ENCODE measurements at regions not wholly inside any gene's neighbourhood (a gene's known extent, or its start where the extent isn't known, plus 50 kb on each side); places are given as distances from the start of the nearest gene placed in this dataset.

DNA sequence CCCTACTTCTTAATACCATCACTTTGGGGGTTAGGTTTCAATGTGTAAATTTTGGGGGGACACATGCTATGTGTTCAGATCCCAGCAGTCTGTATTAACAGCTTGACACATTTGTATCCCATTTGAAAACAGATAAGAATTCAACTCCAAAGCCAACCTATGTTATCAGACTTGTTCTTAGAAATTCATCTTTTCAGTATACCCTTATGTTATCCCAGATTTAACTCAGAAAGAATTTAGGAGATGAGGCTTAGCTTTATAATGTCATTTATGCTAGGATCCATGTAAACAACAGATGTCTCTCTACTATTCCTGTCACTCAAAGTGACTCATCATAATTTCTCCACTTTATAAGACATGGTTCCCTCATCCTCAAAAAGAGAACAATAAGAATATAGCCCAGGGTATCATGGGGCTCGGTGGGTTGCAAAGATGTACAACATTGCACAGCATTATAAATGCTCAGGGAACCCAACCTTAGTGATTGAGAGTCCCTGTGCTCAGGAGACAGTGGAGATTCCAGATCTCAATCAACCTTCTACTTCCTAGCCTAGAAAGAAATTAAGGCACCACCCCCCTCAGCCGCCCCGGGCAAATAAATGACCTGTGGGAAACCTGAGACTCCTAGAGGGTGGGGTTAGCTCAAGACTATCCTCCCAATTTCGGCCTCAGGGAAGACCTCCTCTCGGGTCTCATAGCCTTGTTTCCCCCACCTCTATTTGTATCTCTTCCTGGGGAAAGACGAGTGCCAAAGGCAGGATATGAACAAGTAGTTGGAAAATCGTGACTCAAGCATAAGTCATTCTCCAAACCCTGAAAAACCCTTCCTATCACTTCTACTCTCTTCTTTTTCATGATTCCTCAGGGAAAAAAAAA is 265.1 kb upstream of the CAMK1G start:
- DNase-seq: no peak

DNA sequence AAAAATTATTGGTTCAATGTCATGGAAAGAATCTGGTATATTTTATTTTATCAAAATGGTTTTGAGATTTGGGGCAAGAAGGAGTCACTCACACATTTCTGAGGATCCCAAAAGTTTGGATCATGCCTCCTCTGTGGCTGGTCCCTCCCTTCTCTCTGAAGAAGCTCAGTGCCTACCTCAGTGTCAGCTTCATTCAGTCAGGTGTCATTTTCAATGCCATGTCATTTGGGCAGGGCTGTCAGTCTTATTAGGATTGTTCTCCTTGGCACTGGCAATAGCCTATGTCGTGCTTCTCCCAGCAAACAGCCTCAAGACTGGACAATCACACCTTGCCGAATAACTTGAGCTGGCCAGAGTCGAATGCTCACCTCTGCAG is 264.5 kb upstream of the CAMK1G start:
- DNase-seq: no peak

DNA sequence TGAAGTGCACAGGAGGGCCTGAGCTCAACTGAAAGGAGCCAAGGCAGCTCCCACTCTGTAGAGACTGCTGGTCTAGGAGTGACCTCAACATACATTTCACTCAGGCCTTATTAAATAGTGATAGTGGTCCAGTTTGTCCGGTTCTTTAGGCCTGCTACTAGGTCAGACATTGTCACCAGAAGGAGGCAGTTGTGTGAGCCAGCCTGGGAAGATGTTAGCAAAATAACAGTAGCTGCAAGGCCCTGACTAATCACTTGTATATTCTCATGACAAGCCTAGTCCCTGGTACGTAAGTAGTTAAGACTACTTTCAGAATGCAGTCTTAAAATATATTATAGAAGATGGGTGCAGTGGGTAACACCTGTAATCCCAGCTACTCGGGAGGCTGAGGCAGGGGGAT is 264.0 kb upstream of the CAMK1G start:
- DNase-seq: no peak

DNA sequence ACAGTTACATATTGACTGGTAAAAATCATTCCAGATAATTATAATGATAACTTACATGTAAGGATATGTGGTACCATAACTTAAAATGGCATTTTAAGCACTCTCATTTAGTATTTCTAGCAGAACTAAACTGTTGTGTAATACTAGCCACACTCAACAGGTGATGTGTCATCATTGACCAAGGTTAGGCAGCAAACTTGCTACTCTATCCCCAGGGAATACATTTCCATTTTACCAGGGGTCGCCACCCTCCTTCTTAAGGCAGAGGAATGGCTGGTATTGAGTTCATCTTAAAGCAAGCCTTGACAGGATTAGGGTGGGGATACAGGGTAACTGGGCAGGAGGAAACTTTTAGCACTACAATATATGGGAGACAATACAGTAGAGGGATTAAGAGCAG is 259.8 kb upstream of the CAMK1G start:
- no peak for DNase-seq

DNA sequence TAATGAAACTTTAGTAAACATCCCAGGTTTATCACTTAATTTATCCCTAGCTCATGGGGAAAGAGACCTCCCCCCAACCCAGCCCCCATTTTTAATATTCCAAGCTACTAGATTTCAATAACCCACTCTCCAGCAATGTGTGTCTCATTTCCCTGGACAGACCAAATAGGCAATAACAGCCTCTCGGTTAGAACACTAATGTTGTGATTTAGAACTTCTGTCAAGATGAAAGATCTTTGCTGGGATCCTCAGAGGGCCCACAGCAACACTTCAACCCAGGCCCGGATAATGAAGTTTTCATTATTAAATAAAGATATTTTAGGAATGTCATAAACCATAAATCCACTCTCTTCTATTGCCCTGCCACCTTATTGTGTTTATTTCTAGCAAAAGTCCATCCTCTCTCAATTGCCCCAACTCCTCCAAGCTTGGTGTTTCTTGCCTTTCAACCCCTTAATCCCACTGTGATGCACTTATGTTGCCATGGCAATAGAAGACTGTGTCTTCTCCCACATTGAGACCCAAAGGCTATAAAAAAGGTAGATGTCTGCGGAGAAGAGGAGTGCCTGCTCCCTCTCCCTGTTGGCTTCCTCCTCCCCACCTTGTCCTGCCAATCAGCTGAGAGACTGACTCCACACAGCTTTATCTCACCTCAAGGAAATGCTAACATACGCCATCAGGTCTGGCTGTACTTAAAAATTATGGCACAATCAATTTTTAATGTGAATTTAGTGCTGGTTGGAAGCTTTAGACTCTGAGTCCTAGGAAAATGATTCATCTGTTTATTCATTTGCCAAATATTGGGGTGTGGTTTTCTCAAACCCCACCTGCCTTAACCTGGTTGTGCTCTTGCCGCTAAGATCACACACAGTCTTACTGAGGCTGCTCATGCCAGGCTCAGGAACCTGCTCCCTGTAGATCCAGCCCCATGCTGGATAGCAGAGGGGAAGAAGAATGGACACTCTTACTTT is 258.3 kb upstream of the CAMK1G start:
- DNase-seq: no peak

DNA sequence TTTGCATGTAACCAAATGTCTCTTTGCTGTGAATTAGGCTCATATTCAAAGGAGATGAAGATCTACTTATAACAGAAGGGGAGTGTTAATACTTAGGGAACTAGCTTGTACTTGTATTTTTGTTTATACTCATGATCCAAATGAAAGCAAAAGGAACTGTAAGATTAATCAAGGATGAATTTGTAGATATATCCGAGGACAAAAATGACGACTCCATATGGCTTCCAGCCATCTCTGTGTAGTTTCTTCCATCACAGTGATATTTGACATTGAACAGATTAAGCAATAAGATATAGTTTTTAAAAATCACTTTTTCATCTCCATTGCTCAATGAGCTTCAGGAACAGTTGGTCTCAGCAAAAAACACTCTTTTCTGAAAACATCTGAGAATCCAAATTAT is 257.4 kb upstream of the CAMK1G start:
- no peak for DNase-seq

DNA sequence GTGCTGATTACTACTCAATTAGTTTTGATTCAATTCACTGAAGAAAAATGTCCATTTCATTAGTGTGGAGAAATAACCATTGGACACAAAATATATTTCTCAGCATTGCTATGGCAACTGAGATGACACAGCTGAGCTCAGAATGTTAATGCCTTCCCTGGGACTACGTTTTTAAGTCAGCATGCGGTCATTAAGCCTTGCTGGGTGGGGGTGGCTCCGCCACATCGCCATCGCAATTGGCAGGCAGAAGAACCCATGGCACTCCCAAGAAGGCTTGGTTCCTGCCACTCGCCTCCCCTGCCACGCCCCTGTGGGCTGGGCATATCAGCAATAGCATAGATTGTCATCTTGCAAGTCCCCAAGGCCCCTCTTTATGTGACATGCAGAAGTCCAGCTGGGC is 256.7 kb upstream of the CAMK1G start:
- DNase-seq: no peak

DNA sequence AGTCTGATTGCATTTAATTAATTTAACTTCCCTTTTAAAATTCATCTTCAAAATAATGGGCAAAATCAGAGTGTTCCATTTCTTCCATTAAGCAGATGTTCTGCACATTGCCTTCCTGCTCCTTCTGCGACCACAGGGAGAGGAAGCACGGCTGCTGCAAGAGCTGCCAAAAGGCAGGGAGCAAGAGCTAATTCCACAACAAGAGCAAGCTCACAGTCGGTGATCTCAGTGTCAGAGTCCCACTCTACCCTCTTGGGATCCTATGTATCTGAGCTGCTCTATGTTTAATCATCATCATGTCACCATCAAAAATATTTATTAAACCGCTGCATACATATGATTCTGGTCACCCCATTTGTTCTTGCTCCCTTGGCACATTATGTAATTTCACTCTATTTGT is 255.3 kb upstream of the CAMK1G start:
- no peak for DNase-seq

DNA sequence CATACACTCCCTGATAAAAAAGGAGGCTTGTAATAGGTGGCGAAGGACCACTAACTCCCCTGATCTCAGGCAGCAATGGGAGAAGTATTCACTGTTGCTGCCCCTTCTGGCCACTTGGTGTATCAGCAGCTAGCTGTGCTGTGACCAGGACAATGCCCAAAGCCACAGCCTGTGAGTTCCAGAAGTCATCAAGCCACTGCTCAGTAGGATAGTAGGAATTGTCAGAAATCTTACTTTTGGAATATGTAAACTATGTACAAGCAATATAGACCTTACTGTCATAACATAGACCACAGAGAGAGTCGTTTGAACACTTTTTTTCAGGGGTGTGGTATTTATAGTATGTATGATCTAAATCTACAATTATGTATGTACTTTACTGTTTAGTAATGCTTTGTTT is 248.3 kb upstream of the CAMK1G start:
- DNase-seq: peak; percentile 41

DNA sequence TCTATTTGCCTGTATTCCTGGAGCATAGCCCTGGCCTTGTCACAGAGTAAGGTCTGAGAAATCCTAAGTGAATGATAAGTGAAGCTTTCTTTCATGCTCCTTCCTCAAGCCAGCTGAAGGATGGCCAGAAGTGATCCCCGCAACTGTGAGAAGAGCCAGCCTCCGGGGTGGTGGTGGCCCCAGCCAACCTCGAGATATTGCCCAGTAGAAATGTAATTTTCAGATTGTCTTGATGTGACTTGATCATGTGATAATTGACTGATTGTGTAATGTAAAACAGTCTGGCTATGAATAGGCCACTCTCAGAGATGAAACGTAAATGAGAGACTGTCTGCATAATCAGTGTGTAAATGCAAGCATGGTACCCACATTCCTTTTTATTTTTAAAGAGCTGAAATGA is 242.4 kb upstream of the CAMK1G start:
- no peak for DNase-seq

DNA sequence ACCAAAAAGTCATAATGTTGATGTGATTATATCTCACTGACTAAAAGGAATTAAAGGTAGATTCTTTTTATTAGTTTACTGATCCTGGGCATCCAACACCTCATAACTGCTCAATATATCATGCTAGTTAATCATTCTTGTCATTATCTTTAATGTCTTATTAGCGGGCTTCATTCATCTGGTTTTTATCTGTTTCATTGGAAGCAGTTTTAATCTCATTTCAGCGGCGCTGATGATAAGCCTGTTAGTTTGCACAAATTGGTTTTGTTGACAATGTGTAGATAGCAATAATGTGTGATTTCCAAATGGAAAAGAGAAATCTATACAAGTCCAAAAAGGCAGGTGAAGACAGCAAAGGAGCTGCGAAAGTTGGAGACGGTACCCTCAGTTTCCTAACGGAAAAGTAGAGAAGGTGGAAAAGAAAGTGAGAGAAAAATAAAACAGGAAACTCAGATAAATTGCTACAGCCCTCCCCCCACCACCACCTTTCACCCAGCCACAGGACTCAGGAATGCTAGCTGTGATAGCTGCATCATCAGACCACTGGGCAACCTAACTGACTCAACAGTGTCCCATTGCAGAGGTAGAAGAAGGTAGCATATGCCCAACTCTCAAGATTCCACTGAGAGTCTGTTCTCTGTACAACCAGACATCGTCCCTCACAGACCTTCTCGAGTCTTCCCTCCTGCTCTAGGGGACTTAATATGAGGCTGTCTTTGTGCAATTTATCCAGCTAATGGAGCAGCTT is 241.7 kb upstream of the CAMK1G start:
- DNase-seq: no peak

DNA sequence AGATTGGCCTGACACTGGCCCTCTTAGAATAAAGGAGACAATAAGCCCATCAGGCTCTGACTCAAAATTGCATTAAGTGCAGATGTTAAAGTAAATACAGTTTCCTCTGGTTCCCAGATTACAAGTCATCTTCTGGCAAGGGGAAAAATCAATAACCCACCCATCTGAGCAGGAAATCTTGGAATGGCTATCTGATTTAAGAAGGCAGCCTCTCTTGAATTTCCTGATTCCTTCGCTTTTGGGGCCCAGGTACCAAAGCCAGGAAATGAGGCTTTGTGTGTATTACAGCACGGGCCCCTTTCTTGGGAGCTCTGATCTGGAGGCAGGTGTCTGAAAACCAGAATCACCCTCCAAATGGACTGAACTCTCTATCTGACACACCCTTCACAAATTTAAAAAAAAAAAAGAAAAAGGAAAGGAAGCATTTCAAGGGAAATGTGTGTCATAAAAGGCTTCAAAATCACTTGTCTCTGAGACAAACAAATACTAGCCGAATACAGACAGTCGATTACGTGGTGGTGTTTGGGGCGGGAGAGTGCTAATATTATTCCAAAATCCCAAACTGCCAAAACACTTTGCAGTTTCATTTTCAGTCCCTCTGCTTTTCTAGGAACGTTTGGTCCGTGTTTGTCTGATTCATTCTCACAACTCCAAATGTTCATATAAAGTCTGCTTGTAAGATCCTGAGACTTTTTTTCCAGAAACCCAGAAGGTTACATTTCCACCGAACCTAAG is 240.9 kb upstream of the CAMK1G start:
- no peak for DNase-seq

DNA sequence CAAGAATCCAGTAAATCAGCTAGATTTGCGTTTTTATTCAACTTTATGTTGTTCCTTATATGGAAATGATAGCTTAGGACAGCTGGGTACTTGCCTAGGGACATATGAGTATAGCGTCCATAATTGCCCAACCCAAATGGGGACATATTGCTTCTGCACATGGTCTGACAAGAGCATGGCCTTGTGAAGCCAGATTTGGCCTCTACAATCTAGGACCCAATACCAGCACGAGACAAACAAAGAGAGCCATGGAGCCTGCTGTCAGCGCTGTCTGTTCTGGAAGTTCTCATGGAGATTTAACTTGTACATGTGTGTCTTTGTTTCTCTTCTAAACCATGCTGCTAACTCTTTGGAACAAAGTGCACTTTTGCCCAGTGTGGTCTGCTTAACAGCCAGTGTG is 240.0 kb upstream of the CAMK1G start:
- DNase-seq: no peak

DNA sequence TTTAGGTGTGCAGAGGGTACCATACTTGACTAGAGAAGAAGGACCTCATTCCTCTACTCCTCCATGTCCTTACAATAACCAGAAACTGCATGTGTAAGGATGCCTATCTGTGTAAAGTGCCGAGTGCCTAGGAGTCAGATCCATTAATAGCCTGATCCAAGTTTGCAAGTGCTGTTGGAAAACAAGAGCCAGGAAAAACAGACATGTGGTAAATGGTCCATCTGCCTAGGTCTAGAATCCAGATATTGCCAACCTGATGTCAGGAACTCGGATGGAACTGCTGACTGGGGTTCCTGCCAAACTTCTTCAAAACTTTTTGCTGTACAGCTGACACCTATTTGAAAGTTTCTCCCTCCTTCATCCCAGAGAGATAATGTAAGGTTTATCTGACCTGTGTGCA is 239.4 kb upstream of the CAMK1G start:
- DNase-seq: no peak

DNA sequence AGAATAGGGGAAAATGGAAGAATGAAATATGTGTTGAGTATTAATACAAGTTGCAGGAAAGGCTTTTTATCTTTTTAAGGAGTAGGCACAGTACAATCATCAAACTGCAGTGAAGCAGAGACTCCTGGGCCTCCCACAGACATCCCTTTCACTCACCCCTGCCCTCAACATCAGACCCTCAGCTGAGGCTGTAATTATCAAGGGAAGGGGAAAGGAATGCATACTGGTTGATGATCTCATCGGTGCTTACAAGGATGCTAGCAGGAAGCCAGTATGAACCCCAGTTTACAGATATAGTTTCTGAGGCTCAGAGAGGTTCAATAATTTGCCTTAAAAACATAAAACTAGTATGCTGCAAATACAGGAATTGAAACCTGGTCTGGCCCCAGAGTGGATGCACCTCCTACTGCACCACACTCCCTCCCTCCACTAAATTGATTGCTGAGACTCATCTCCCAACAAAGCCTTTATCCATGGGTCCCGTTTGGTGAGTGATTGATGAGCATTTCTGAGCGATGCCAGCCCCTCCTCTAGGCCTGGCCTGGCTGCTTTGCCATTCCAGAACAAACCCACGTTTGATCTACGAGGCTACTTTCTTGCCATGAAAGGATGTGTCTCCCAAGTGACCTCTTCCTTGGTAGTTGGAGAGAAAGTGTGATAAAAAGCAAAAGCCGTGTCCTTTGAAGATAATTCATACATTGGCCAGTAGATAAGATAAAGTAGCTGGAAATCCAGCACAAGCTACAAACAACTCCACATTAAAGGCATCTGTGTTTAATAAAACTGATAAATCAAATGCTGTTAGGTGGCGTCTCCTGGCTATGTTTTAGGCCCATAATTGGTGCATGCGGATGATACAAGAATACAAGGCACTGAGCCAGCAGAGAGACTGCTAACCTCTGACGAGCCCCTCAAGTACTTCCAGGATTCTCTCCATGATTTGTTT is 233.9 kb upstream of the CAMK1G start:
- peak; percentile 31 for DNase-seq

DNA sequence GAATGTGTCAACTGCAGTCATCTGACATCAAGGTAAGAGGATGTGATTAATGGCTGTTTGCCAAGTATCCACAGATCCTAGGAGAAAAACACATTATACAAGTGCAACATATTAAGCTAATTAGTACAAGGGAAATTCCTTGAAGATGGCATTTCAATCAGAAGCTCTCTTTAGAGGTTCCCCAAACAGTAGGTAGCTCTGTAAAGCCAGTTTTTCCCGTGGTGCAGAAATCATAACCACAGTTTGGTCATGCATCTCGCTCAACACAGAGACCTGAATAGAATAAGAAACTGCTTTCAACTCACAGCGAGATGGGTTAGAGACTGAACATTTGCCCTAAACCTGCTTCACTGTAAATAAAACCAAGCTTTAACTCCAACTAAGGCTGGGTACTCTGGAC is 230.5 kb upstream of the CAMK1G start:
- peak; percentile 37 for DNase-seq

DNA sequence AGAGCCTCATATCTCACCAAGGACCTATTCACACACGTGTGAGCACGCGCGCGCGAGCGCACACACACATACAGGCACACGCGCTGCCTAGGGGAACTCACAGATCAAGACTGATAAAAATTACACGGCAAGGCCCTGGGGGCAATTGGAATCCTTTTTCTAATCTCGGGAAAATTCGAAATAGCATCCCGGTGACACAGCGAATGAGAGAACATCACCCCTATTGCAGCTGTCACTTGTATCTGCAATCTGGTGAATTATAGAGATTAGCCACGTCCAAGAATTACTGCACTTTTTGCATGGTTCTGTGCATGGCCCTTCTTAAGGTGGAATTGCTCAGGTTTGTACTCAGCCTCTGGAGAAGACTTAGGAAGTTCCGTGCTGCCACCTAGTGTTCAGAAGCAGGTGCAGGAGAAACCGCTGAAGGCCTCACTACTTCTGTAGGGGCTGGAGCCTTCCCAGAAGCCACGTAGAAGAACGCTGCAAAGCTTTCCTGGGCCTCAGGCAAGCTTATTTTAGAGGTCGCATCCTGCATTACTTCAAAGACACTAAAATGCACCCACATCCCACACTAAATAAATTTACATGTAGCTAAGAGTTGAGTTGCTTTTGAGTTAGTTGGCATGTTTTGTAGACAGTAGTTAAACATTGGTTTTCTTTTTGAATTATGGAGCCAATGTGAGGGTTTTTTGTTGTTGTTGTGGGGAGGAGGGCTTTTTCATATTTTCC is 229.2 kb upstream of the CAMK1G start:
- peak; percentile 90 for DNase-seq

DNA sequence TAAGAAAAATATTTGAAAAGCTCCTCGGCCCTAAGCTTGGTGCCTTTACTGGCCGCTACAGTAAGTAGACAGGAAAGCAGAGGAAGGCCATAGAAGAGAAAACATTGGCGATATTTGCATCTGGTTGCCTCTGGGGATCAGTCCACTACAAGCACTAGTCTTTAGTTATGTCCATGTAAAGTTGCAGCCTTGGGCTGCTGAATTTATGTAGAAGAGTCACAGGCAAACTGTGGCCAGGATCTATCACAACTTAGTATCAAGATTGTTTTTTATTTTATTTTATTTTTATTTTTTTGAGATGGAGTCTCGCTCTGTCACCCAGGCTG is 228.7 kb upstream of the CAMK1G start:
- no peak for DNase-seq

DNA sequence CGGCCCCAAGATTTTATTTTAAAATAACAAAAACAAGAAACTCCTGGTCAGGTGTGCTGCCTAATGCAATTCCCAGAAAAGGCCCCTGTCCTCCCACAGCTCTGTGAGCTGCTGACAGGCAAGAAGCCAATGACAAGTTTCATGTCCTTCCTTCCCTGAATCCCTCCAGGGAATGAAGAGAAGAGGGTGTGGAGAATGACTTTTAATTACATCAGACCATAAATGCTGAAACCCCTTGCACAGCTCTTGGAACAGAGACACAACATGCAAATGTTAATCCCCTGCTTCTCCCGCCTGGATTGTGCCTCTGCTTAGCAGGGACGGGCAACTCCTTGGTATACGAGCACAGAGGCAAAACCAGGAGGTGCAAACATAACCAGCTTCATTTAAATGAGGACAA is 228.1 kb upstream of the CAMK1G start:
- DNase-seq: no peak

DNA sequence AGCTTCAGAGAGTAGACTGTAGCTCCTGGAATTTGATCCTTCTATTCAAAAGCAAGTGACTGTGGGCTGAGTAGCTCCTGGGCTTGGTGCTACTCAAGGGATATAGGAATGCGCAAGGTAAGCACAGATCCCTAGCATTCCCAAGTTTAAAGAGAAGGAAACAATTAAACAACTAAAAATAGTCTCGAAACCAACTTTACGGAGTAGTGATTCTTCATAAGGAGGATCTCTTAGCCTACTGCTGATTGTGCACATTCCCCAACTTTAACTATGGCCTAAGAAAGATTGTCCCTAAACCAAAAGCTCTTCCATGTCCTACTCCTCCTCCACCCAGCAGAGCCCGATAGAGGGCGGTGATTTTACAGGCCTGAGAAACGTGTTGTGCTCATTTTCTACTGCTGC is 226.5 kb upstream of the CAMK1G start:
- no peak for DNase-seq

DNA sequence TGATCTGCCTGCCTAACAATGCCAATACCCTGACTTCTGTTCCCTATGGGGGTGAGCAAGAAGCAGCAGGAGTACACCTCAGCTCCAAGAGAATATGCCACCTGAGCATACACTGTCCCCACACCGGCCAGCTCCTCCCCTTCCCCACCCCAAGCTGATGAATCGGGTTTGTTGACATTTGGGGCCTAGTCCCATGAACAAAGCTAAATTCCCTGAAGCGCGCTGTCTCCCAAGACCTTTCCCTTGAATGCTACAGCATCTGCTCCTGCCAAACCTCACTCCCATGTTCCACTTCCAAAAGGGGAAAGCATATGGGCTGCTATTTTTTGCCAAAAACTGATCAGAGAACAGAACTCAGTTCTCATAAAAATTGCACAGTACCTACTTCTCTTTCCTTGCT is 220.4 kb upstream of the CAMK1G start:
- DNase-seq: no peak
